NCI-H524 treated with DMSO at 0.1 percent for 48 hours (cell line): ENCODE measurements at regions not wholly inside any gene's neighbourhood (a gene's known extent, or its start where the extent isn't known, plus 50 kb on each side); places are given as distances from the start of the nearest gene placed in this dataset.

ENCODE experiments used
- DNase-seq: peaks from one replicate; lab custom pipeline; 2025; lab: John Stamatoyannopoulos, UW

GRCh38 chr4:31955346-31955745 lies 1235.2 kb downstream of the PCDH7 start:
- DNase-seq = no peak

- DNase-seq = no peak
These were observed 1239.8 kb downstream of the PCDH7 start for GRCh38 chr4:31959972-31960371.

- no peak for DNase-seq
These were observed 1244.5 kb downstream of the PCDH7 start for GRCh38 chr4:31964685-31965084.

GRCh38 chr4:31968842-31969241 lies 1248.7 kb downstream of the PCDH7 start:
- DNase-seq = no peak

- no peak for DNase-seq
These were observed 1254.4 kb downstream of the PCDH7 start for GRCh38 chr4:31974490-31975002.

- DNase-seq = no peak
These were observed 1259.8 kb downstream of the PCDH7 start for GRCh38 chr4:31979988-31980387.

- DNase-seq = no peak
These were observed 1263.1 kb downstream of the PCDH7 start for GRCh38 chr4:31983246-31983645.

- no peak for DNase-seq
These were observed 1263.5 kb downstream of the PCDH7 start for GRCh38 chr4:31983677-31984076.

GRCh38 chr4:31984872-31985271 lies 1264.7 kb downstream of the PCDH7 start:
- no peak for DNase-seq

- DNase-seq = no peak
These were observed 1276.1 kb downstream of the PCDH7 start for GRCh38 chr4:31995943-31996901.

GRCh38 chr4:31998807-31999206 lies 1278.6 kb downstream of the PCDH7 start:
- DNase-seq = no peak

GRCh38 chr4:31999848-32000247 lies 1279.7 kb downstream of the PCDH7 start:
- DNase-seq = no peak

GRCh38 chr4:32000846-32001488 lies 1280.8 kb downstream of the PCDH7 start:
- DNase-seq = no peak

GRCh38 chr4:32002037-32002747 lies 1282.0 kb downstream of the PCDH7 start:
- DNase-seq = no peak

GRCh38 chr4:32003548-32003947 lies 1283.4 kb downstream of the PCDH7 start:
- no peak for DNase-seq

GRCh38 chr4:32010221-32010620 lies 1290.1 kb downstream of the PCDH7 start:
- no peak for DNase-seq

GRCh38 chr4:32022071-32022470 lies 1301.9 kb downstream of the PCDH7 start:
- DNase-seq = no peak

GRCh38 chr4:32025851-32026459 lies 1305.8 kb downstream of the PCDH7 start:
- DNase-seq = no peak

- no peak for DNase-seq
These were observed 1310.2 kb downstream of the PCDH7 start for GRCh38 chr4:32030406-32030805.

- no peak for DNase-seq
These were observed 1310.9 kb downstream of the PCDH7 start for GRCh38 chr4:32031026-32031425.

- DNase-seq = no peak
These were observed 1312.0 kb downstream of the PCDH7 start for GRCh38 chr4:32032136-32032672.

GRCh38 chr4:32037399-32037798 lies 1317.2 kb downstream of the PCDH7 start:
- no peak for DNase-seq
